Left ventricle myocardium superior (tissue), 1 donor: ENCODE measurements at regions not wholly inside any gene's neighbourhood (a gene's known extent, or its start where the extent isn't known, plus 50 kb on each side); places are given as distances from the start of the nearest gene placed in this dataset.
"Not testable (repeated sequence)": the region's sequence is repeated elsewhere in the genome, so short reads cannot be mapped to it uniquely, and the experiment has no call there.

Source experiments
- ATAC-seq: fragments of 200-7000 bp; cut with Tn5 transposase; one replicate; pipeline ENCODE4 v1.9.1; 2020; ENCODE audit warnings: mild to moderate bottlenecking, moderate library complexity
- DNase-seq: peaks from one replicate; pipeline ENCODE4 v3.0.0-alpha.2; 2020
- intact Hi-C: fragments of 100-400 bp; cut with micrococcal nuclease; formaldehyde crosslinking; loops from one replicate; pipeline ENCODE4 v1.11.0; 2022
- donor health status: DM: no; HTN: yes; CAD: no; lungs with severe emphysema.

- ATAC-seq, DNase-seq, intact Hi-C loops: not testable (repeated sequence)
These were observed 80.7 kb downstream of the SPTSSA start for GRCh38 chr14:34381304-34381703.

GRCh38 chr14:34380471-34380845 lies 81.6 kb downstream of the SPTSSA start:
- DNase-seq (no peak), ATAC-seq (no peak)
- intact Hi-C loops, result no loop called here

GRCh38 chr14:34379816-34380470 lies 82.1 kb downstream of the SPTSSA start:
- DNase-seq (no peak), ATAC-seq (no peak)
- intact Hi-C loops, result no loop called here

- ATAC-seq (no peak), DNase-seq (no peak)
- intact Hi-C loops, result no loop called here
These were observed 85.3 kb downstream of the SPTSSA start for GRCh38 chr14:34376649-34377267.

- intact Hi-C loops, result no loop called here
- no peak for DNase-seq
- no peak for ATAC-seq
These were observed 86.9 kb downstream of the SPTSSA start for GRCh38 chr14:34374998-34375740.

GRCh38 chr14:34373191-34373590 lies 88.8 kb downstream of the SPTSSA start:
- DNase-seq, result no peak
- intact Hi-C loops, result no loop called here
- ATAC-seq, result no peak

- DNase-seq (no peak), ATAC-seq (no peak)
- intact Hi-C loops, result no loop called here
These were observed 89.3 kb downstream of the SPTSSA start for GRCh38 chr14:34372786-34373185.

GRCh38 chr14:34369648-34370030 lies 92.4 kb downstream of the SPTSSA start:
- intact Hi-C loops, result no loop called here
- DNase-seq, result no peak
- no peak for ATAC-seq

GRCh38 chr14:34368971-34369647 lies 92.9 kb downstream of the SPTSSA start:
- intact Hi-C loops, result no loop called here
- no peak for ATAC-seq
- no peak for DNase-seq

GRCh38 chr14:34368115-34368970 lies 93.7 kb downstream of the SPTSSA start:
- ATAC-seq, result peak; percentile 61

GRCh38 chr14:34365309-34365915 lies 96.6 kb downstream of the SPTSSA start:
- ATAC-seq, result no peak
- intact Hi-C loops, result no loop called here

More at GRCh38 chr14:34368115-34368970, 93.7 kb downstream of the SPTSSA start:
- intact Hi-C loops, result no loop called here
- DNase-seq, result no peak

GRCh38 chr14:34364201-34364600 lies 97.8 kb downstream of the SPTSSA start:
- DNase-seq, result no peak
- no peak for ATAC-seq
- intact Hi-C loops, result no loop called here

More at GRCh38 chr14:34365309-34365915, 96.6 kb downstream of the SPTSSA start:
- no peak for DNase-seq

GRCh38 chr14:34363733-34364134 lies 98.3 kb downstream of the SPTSSA start:
- DNase-seq (peak; percentile 26), ATAC-seq (peak; percentile 63)
- intact Hi-C loops, result no loop called here

GRCh38 chr14:34362641-34363251 lies 99.3 kb downstream of the SPTSSA start:
- intact Hi-C loops, result no loop called here
- DNase-seq (no peak), ATAC-seq (no peak)

GRCh38 chr14:34361504-34362011 lies 100.5 kb downstream of the SPTSSA start:
- peak; percentile 81 for ATAC-seq

GRCh38 chr14:34359420-34360117 lies 102.5 kb downstream of the SPTSSA start:
- ATAC-seq (no peak), DNase-seq (no peak)
- intact Hi-C loops, result no loop called here

More at GRCh38 chr14:34361504-34362011, 100.5 kb downstream of the SPTSSA start:
- no peak for DNase-seq
- intact Hi-C loops, result no loop called here

GRCh38 chr14:34356264-34356654 lies 105.8 kb downstream of the SPTSSA start:
- peak; percentile 69 for ATAC-seq
- no peak for DNase-seq

More at GRCh38 chr14:34356264-34356654, 105.8 kb downstream of the SPTSSA start:
- intact Hi-C loops, result no loop called here
